SU-DHL-6 (cell line): ENCODE measurements at regions not wholly inside any gene's neighbourhood (a gene's known extent, or its start where the extent isn't known, plus 50 kb on each side); places are given as distances from the start of the nearest gene placed in this dataset.

ENCODE experiments used
- H2AFZ ChIP-seq: fragments of 200-600 bp; sonication (generic); 2 replicates; pipeline ENCODE4 v1.6.1; 2014; ENCODE audit warnings: low read depth, mild to moderate bottlenecking, moderate library complexity, mixed read lengths, antibody characterized with exemption, low read length; ENCODE audit not compliant: severe bottlenecking
- H3F3A ChIP-seq: fragments of 200-600 bp; shearing (Covaris generic); 2 replicates; pipeline ENCODE4 v1.6.0; 2016; ENCODE audit warnings: antibody characterized with exemption, mild to moderate bottlenecking; ENCODE audit not compliant: insufficient read depth
- H3K27ac ChIP-seq: fragments of 200-600 bp; sonication (generic); 2 replicates; pipeline ENCODE4 v1.5.1; 2016; ENCODE audit warnings: low read depth, mild to moderate bottlenecking, low read length, moderate library complexity, mixed read lengths
- H3K27me3 ChIP-seq: fragments of 200-600 bp; sonication (generic), shearing (Covaris generic); 2 replicates; pipeline ENCODE4 v1.6.0; 2014; ENCODE audit warnings: mild to moderate bottlenecking, low read length
- H3K36me3 ChIP-seq: fragments of 200-600 bp; sonication (generic); 2 replicates; pipeline ENCODE4 v1.6.1; 2014; ENCODE audit warnings: mild to moderate bottlenecking, low read length, mixed read lengths
- H3K4me2 ChIP-seq: fragments of 300-600, 200-600 bp; shearing (Covaris generic), sonication (generic); 2 replicates; pipeline ENCODE4 v1.6.0; 2014; ENCODE audit warnings: low read length, low read depth, mild to moderate bottlenecking; ENCODE audit not compliant: poor library complexity, severe bottlenecking
- H3K4me3 ChIP-seq: fragments of 200-600 bp; sonication (generic); 2 replicates; pipeline ENCODE4 v1.5.1; 2014; ENCODE audit warnings: antibody characterized with exemption, low read length, mild to moderate bottlenecking, mixed read lengths; ENCODE audit not compliant: insufficient read depth, poor library complexity, severe bottlenecking
- H3K79me2 ChIP-seq: fragments of 200-600 bp; sonication (generic); 2 replicates; pipeline ENCODE4 v1.6.1; 2014; ENCODE audit warnings: mild to moderate bottlenecking, low read length, moderate library complexity; ENCODE audit not compliant: insufficient read depth
- H3K9ac ChIP-seq: fragments of 200-600 bp; sonication (generic); 2 replicates; pipeline ENCODE4 v1.7.0; 2014; ENCODE audit warnings: mild to moderate bottlenecking, low read length
- H3K9me2 ChIP-seq: fragments of 200-600 bp; sonication (generic); replicated peaks from 2 replicates; pipeline ENCODE4 v1.6.1; 2014; ENCODE audit warnings: low read length; ENCODE audit not compliant: insufficient read depth
- H3K9me3 ChIP-seq: fragments of 200-600 bp; sonication (generic); 2 replicates; pipeline ENCODE4 v1.6.1; 2014; ENCODE audit warnings: low read length, mixed read lengths; ENCODE audit not compliant: insufficient read depth
- H4K20me1 ChIP-seq: fragments of 200-600 bp; sonication (generic); 2 replicates; pipeline ENCODE4 v1.6.1; 2014; ENCODE audit warnings: low read depth, mild to moderate bottlenecking, antibody characterized with exemption, low read length, moderate library complexity, mixed read lengths
- CTCF ChIP-seq: fragments of 200-600 bp; sonication (generic); IDR thresholded peaks from one replicate; pipeline ENCODE4 v1.5.1; 2017; ENCODE audit warnings: antibody characterized with exemption, mild to moderate bottlenecking, low read length, moderate library complexity; ENCODE audit not compliant: insufficient read depth, poor library complexity, severe bottlenecking
- EZH2phosphoT487 ChIP-seq: fragments of 200-600 bp; sonication (generic), shearing (Covaris generic); conservative IDR thresholded peaks from 2 replicates; pipeline ENCODE4 v1.6.1; 2018; ENCODE audit warnings: mild to moderate bottlenecking, antibody characterized with exemption, low read length, moderate library complexity, mixed read lengths

- H3K79me2 ChIP-seq, result no peaks in the 10 kb centered on the region
- no peaks in the 10 kb centered on the region for H3K27me3 ChIP-seq
- no peak overlapping the region for H2AFZ ChIP-seq
- H3K9me2 ChIP-seq, result no peaks in the 10 kb centered on the region
- H3K4me2 ChIP-seq, result no peak overlapping the region
- H3F3A ChIP-seq, result no peaks in the 10 kb centered on the region
- no peaks in the 10 kb centered on the region for H3K9me3 ChIP-seq
- H3K4me3 ChIP-seq, result no peak overlapping the region
- no peak overlapping the region for H3K9ac ChIP-seq
- H4K20me1 ChIP-seq, result no peaks in the 10 kb centered on the region
- no peaks in the 10 kb centered on the region for H3K36me3 ChIP-seq
- H3K27ac ChIP-seq, result no peak overlapping the region
- TF ChIP-seq CTCF, result no peak
- no peak for TF ChIP-seq EZH2phosphoT487
These were observed 199.8 kb downstream of the RTL9 start for GRCh38 chrX:110558406-110558805.

- H2AFZ ChIP-seq, result no peak overlapping the region
- TF ChIP-seq EZH2phosphoT487, result no peak
- TF ChIP-seq CTCF, result no peak
- no peaks in the 10 kb centered on the region for H3F3A ChIP-seq
- H3K4me3 ChIP-seq, result no peak overlapping the region
- H3K36me3 ChIP-seq, result no peaks in the 10 kb centered on the region
- H3K9ac ChIP-seq, result no peak overlapping the region
- no peaks in the 10 kb centered on the region for H3K9me2 ChIP-seq
- no peaks in the 10 kb centered on the region for H3K9me3 ChIP-seq
- no peaks in the 10 kb centered on the region for H4K20me1 ChIP-seq
- no peak overlapping the region for H3K4me2 ChIP-seq
- no peaks in the 10 kb centered on the region for H3K27me3 ChIP-seq
- H3K79me2 ChIP-seq, result no peaks in the 10 kb centered on the region
- H3K27ac ChIP-seq, result no peak overlapping the region
These were observed 202.4 kb downstream of the RTL9 start for GRCh38 chrX:110561034-110561433.

- Histone ChIP-seq H3K36me3 (no peaks in the 10 kb centered on the region), H3K9me3 (no peaks in the 10 kb centered on the region), H3K4me2 (no peak overlapping the region), H3K27me3 (no peaks in the 10 kb centered on the region), H3F3A (no peaks in the 10 kb centered on the region), H2AFZ (no peak overlapping the region), H3K9me2 (no peaks in the 10 kb centered on the region), H3K27ac (no peak overlapping the region), H3K79me2 (no peaks in the 10 kb centered on the region), H4K20me1 (no peaks in the 10 kb centered on the region), H3K4me3 (no peak overlapping the region), H3K9ac (no peak overlapping the region)
- no peak for TF ChIP-seq EZH2phosphoT487
These were observed 204.6 kb downstream of the RTL9 start for GRCh38 chrX:110563282-110563681.

GRCh38 chrX:110568441-110568840 lies 209.8 kb downstream of the RTL9 start:
- Histone ChIP-seq H3K9me2 (no peaks in the 10 kb centered on the region), H3K27me3 (no peaks in the 10 kb centered on the region), H3K4me3 (no peak overlapping the region), H3K27ac (no peak overlapping the region), H3K9ac (no peak overlapping the region), H3K79me2 (no peaks in the 10 kb centered on the region), H2AFZ (no peak overlapping the region), H3K9me3 (no peaks in the 10 kb centered on the region), H4K20me1 (no peaks in the 10 kb centered on the region), H3F3A (no peaks in the 10 kb centered on the region), H3K4me2 (no peak overlapping the region), H3K36me3 (no peaks in the 10 kb centered on the region)
- TF ChIP-seq EZH2phosphoT487 (no peak), CTCF (no peak)
